GM12865 (cell line): ENCODE measurements at regions not wholly inside any gene's neighbourhood (a gene's known extent, or its start where the extent isn't known, plus 50 kb on each side); places are given as distances from the start of the nearest gene placed in this dataset.
"Not testable (repeated sequence)": the region's sequence is repeated elsewhere in the genome, so short reads cannot be mapped to it uniquely, and the experiment has no call there.

Experiments
- DNase-seq: peaks from one replicate; pipeline ENCODE4 v3.0.0; 2010; ENCODE audit warnings: low read depth
- H3K4me3 ChIP-seq: 2 replicates; pipeline ENCODE4 v1.5.1; 2011; ENCODE audit warnings: mild to moderate bottlenecking, low read depth, low read length, control low read depth

GRCh38 chr2:87638114-87638807 is 109.6 kb upstream of the PLGLB2 start:
- not testable (repeated sequence) for DNase-seq, H3K4me3 ChIP-seq

- not testable (repeated sequence) for DNase-seq, H3K4me3 ChIP-seq
Measured at GRCh38 chr2:87638872-87639271, 109.0 kb upstream of the PLGLB2 start.

GRCh38 chr2:87639801-87640440 is 108.0 kb upstream of the PLGLB2 start:
- DNase-seq, H3K4me3 ChIP-seq: not testable (repeated sequence)

- not testable (repeated sequence) for DNase-seq, H3K4me3 ChIP-seq
Measured at GRCh38 chr2:87640961-87641563, 106.8 kb upstream of the PLGLB2 start.

- DNase-seq, H3K4me3 ChIP-seq: not testable (repeated sequence)
Measured at GRCh38 chr2:87643165-87643564, 104.7 kb upstream of the PLGLB2 start.

GRCh38 chr2:87647737-87648498 is 100.0 kb upstream of the PLGLB2 start:
- not testable (repeated sequence) for H3K4me3 ChIP-seq, DNase-seq

- DNase-seq, H3K4me3 ChIP-seq: not testable (repeated sequence)
Measured at GRCh38 chr2:87648815-87649214, 99.1 kb upstream of the PLGLB2 start.

- DNase-seq, H3K4me3 ChIP-seq: not testable (repeated sequence)
Measured at GRCh38 chr2:87649871-87650270, 98.0 kb upstream of the PLGLB2 start.

- H3K4me3 ChIP-seq, DNase-seq: not testable (repeated sequence)
Measured at GRCh38 chr2:87650837-87651236, 97.0 kb upstream of the PLGLB2 start.

- H3K4me3 ChIP-seq, DNase-seq: not testable (repeated sequence)
Measured at GRCh38 chr2:87651589-87651988, 96.3 kb upstream of the PLGLB2 start.

GRCh38 chr2:87653373-87653772 is 94.5 kb upstream of the PLGLB2 start:
- DNase-seq, H3K4me3 ChIP-seq: not testable (repeated sequence)

- not testable (repeated sequence) for DNase-seq, H3K4me3 ChIP-seq
Measured at GRCh38 chr2:87654136-87654814, 93.6 kb upstream of the PLGLB2 start.

GRCh38 chr2:87657915-87658314 is 90.0 kb upstream of the PLGLB2 start:
- not testable (repeated sequence) for H3K4me3 ChIP-seq, DNase-seq

- H3K4me3 ChIP-seq, DNase-seq: not testable (repeated sequence)
Measured at GRCh38 chr2:87658357-87658756, 89.5 kb upstream of the PLGLB2 start.

- not testable (repeated sequence) for DNase-seq, H3K4me3 ChIP-seq
Measured at GRCh38 chr2:87658976-87659375, 88.9 kb upstream of the PLGLB2 start.

- H3K4me3 ChIP-seq, DNase-seq: not testable (repeated sequence)
Measured at GRCh38 chr2:87660164-87660563, 87.7 kb upstream of the PLGLB2 start.

- DNase-seq, H3K4me3 ChIP-seq: not testable (repeated sequence)
Measured at GRCh38 chr2:87662316-87663290, 85.3 kb upstream of the PLGLB2 start.

- DNase-seq, H3K4me3 ChIP-seq: not testable (repeated sequence)
Measured at GRCh38 chr2:87663347-87663746, 84.5 kb upstream of the PLGLB2 start.
